KMS-11 (cell line): ENCODE measurements at regions not wholly inside any gene's neighbourhood (a gene's known extent, or its start where the extent isn't known, plus 50 kb on each side); places are given as distances from the start of the nearest gene placed in this dataset.

Source experiments
- H2AFZ ChIP-seq: fragments of 200-600 bp; sonication (generic); 2 replicates; pipeline ENCODE4 v1.6.1; 2016; ENCODE audit warnings: antibody characterized with exemption, mixed run types, low read depth
- H3K27ac ChIP-seq: fragments of 200-600 bp; sonication (generic); 2 replicates; pipeline ENCODE4 v1.6.1; 2016; ENCODE audit warnings: mild to moderate bottlenecking, mixed run types
- H3K27me3 ChIP-seq: fragments of 200-600 bp; sonication (generic); 2 replicates; pipeline ENCODE4 v1.6.1; 2017; ENCODE audit warnings: mild to moderate bottlenecking, low read depth, mixed run types, moderate library complexity; ENCODE audit not compliant: insufficient read depth
- H3K36me3 ChIP-seq: fragments of 200-600 bp; sonication (generic); 2 replicates; pipeline ENCODE4 v1.6.1; 2017; ENCODE audit warnings: mild to moderate bottlenecking, mixed run types; ENCODE audit not compliant: insufficient read depth
- H3K4me1 ChIP-seq: fragments of 200-600 bp; sonication (generic); 2 replicates; pipeline ENCODE4 v1.6.1; 2016; ENCODE audit warnings: mild to moderate bottlenecking, low read depth, mixed run types; ENCODE audit not compliant: poor library complexity, severe bottlenecking
- H3K4me2 ChIP-seq: fragments of 200-600 bp; sonication (generic); 2 replicates; pipeline ENCODE4 v1.7.0; 2016; ENCODE audit warnings: mild to moderate bottlenecking, mixed run types
- H3K4me3 ChIP-seq: fragments of 200-600 bp; sonication (generic); IDR thresholded peaks from 2 replicates; pipeline ENCODE4 v1.6.1; 2017; ENCODE audit warnings: low read depth, low read length, mixed read lengths; ENCODE audit not compliant: insufficient read depth
- H3K79me2 ChIP-seq: fragments of 200-600 bp; sonication (generic); 2 replicates; pipeline ENCODE4 v1.6.1; 2016; ENCODE audit warnings: low read depth, mixed run types; ENCODE audit not compliant: insufficient read depth
- H3K9ac ChIP-seq: fragments of 200-600 bp; sonication (generic); 2 replicates; pipeline ENCODE4 v1.6.1; 2016; ENCODE audit warnings: mild to moderate bottlenecking, mixed run types
- H4K20me1 ChIP-seq: fragments of 200-600 bp; sonication (generic); 2 replicates; pipeline ENCODE4 v1.6.1; 2016; ENCODE audit warnings: mild to moderate bottlenecking, mixed run types; ENCODE audit not compliant: insufficient read depth
- CTCF ChIP-seq: fragments of 200-600 bp; sonication (generic); conservative IDR thresholded peaks from 2 replicates; pipeline ENCODE4 v1.6.1; 2017; ENCODE audit warnings: low read depth, mild to moderate bottlenecking, antibody characterized with exemption, low read length, moderate library complexity, mixed read lengths

- Histone ChIP-seq H3K9ac (no peak overlapping the region), H3K4me2 (no peak overlapping the region), H3K4me3 (no peak overlapping the region), H3K27me3 (no peaks in the 10 kb centered on the region), H3K79me2 (no peaks in the 10 kb centered on the region), H3K27ac (no peak overlapping the region), H3K4me1 (no peaks in the 10 kb centered on the region), H4K20me1 (no peaks in the 10 kb centered on the region), H3K36me3 (no peaks in the 10 kb centered on the region), H2AFZ (no peak overlapping the region)
- TF ChIP-seq CTCF = no peak
Observed at GRCh38 chr4:138728566-138728965, 287.0 kb upstream of the NOCT start.

GRCh38 chr4:138727731-138728130 is 287.9 kb upstream of the NOCT start:
- H3K4me2 ChIP-seq = no peak overlapping the region
- no peak overlapping the region for H3K9ac ChIP-seq
- no peaks in the 10 kb centered on the region for H3K36me3 ChIP-seq
- H2AFZ ChIP-seq = no peak overlapping the region
- H3K4me1 ChIP-seq = no peaks in the 10 kb centered on the region
- no peaks in the 10 kb centered on the region for H3K79me2 ChIP-seq
- no peaks in the 10 kb centered on the region for H3K27me3 ChIP-seq
- H4K20me1 ChIP-seq = no peaks in the 10 kb centered on the region
- no peak for TF ChIP-seq CTCF
- H3K27ac ChIP-seq = no peak overlapping the region
- H3K4me3 ChIP-seq = no peak overlapping the region

DNA sequence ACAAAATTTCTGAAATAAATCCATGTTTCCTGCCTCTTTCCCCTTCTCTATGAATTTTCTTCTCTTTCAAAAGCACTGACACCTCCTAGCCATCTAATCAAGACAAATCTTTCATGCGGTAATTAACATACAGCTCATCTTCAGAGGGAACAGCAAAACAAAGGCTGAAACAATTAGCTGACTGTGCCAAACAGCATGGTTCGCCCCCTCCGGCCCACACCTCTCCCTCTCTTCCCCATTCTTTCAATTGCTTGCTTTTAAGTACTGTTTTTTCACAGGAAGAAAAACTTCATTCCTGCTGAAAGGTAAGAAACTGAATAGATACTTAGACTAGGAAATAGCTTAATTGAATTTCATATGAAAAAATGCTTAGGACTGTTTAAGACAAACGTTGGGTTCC is 291.1 kb upstream of the NOCT start:
- Histone ChIP-seq H3K4me2 (no peak overlapping the region), H3K4me1 (no peaks in the 10 kb centered on the region), H2AFZ (no peak overlapping the region), H3K27me3 (no peaks in the 10 kb centered on the region), H3K79me2 (no peaks in the 10 kb centered on the region), H3K36me3 (no peaks in the 10 kb centered on the region), H4K20me1 (no peaks in the 10 kb centered on the region), H3K4me3 (no peak overlapping the region), H3K9ac (no peak overlapping the region), H3K27ac (no peak overlapping the region)
- no peak for TF ChIP-seq CTCF

DNA sequence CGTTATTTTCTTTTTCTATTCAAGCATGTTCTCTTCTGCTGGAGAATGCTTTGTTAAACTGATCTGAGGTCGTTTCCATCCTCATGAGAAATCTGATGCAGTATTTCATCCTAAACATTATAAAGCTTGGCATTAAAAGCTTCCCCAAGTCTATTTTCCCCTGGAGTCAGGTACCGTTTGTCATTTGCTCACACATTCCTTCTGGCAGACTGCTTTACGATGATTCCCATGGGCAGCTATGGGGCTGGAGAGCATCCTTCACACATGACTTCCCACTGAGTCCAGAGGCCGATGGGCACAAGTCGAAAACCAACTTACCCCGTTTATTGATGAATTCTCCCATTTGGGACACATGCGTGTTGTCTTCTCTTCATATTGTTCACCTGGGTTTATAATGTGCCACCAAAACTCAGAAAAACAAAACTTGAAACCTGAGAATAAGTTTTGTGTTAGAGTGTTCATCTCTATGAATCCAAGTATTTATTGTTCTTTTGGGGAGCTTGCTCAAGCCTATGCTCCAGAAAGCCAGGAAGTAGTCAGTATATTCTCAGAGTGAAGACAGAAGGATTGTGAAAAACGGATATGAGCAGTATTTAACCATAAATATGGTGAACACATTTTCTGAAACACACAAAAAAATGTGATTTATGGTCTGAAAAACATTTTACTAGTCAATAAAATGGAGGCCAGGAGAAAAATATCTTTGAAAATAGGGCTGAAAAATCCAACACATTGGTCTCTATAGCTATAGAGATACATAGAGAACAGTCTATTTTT is 298.8 kb upstream of the NOCT start:
- no peak overlapping the region for H3K9ac ChIP-seq
- H3K27ac ChIP-seq = no peak overlapping the region
- H3K4me2 ChIP-seq = no peak overlapping the region
- no peaks in the 10 kb centered on the region for H3K36me3 ChIP-seq
- H4K20me1 ChIP-seq = no peaks in the 10 kb centered on the region
- no peak overlapping the region for H2AFZ ChIP-seq
- no peak for TF ChIP-seq CTCF
- H3K4me1 ChIP-seq = no peaks in the 10 kb centered on the region
- no peak overlapping the region for H3K4me3 ChIP-seq
- H3K27me3 ChIP-seq = no peaks in the 10 kb centered on the region
- no peaks in the 10 kb centered on the region for H3K79me2 ChIP-seq
